ENCODE measurements at regions not wholly inside any gene's neighbourhood (a gene's known extent, or its start where the extent isn't known, plus 50 kb on each side); places are given as distances from the start of the nearest gene placed in this dataset.

GRCh38 chr6:90973188-90973587 is 386.3 kb upstream of the MAP3K7 start:
- intact Hi-C loops (cut with DNase I), result no loop called here
- TF ChIP-seq, protein P1, sequence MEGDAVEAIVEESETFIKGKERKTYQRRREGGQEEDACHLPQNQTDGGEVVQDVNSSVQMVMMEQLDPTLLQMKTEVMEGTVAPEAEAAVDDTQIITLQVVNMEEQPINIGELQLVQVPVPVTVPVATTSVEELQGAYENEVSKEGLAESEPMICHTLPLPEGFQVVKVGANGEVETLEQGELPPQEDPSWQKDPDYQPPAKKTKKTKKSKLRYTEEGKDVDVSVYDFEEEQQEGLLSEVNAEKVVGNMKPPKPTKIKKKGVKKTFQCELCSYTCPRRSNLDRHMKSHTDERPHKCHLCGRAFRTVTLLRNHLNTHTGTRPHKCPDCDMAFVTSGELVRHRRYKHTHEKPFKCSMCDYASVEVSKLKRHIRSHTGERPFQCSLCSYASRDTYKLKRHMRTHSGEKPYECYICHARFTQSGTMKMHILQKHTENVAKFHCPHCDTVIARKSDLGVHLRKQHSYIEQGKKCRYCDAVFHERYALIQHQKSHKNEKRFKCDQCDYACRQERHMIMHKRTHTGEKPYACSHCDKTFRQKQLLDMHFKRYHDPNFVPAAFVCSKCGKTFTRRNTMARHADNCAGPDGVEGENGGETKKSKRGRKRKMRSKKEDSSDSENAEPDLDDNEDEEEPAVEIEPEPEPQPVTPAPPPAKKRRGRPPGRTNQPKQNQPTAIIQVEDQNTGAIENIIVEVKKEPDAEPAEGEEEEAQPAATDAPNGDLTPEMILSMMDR (IDR thresholded peaks at IDR 0.05), result no peak
- no peak for TF ChIP-seq POLR2A (IDR thresholded peaks at IDR 0.05)
- no peak for DNase-seq
- Histone ChIP-seq H3K4me1 (no peaks in the 10 kb centered on the region), H3K27ac (no peak overlapping the region), H3K4me3 (no peak overlapping the region), H3K36me3 (no peaks in the 10 kb centered on the region), H3K9me3 (no peaks in the 10 kb centered on the region), H3K27me3 (no peaks in the 10 kb centered on the region)
- no peak for ATAC-seq

DNA sequence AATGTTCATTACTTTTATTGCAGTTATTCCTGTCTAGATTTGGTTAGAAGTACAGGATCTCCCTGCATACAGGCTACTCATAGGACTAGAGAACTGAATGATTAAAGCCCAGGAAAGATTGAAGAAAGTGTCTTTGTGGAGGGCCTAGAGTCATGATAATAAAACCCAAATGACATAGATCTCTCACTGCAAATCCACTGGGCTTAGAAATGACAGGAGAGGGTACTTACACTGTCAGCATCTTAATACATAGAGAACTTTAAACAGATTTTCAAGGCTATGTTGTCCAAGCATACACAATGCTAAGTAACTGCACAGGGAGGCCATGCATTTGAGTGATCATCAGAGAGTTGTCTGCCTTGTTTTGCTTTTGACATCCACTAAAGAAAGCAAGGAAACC is 383.8 kb upstream of the MAP3K7 start:
- Histone ChIP-seq H3K36me3 (no peaks in the 10 kb centered on the region), H3K4me3 (no peak overlapping the region), H3K4me1 (no peaks in the 10 kb centered on the region), H3K9me3 (no peaks in the 10 kb centered on the region), H3K27me3 (no peaks in the 10 kb centered on the region), H3K27ac (no peak overlapping the region)
- ATAC-seq (no peak), DNase-seq (no peak)
- TF ChIP-seq, protein P1 (IDR thresholded peaks at IDR 0.05), result no peak
- TF ChIP-seq POLR2A (IDR thresholded peaks at IDR 0.05), result no peak
- intact Hi-C loops (cut with DNase I), result no loop called here

DNA sequence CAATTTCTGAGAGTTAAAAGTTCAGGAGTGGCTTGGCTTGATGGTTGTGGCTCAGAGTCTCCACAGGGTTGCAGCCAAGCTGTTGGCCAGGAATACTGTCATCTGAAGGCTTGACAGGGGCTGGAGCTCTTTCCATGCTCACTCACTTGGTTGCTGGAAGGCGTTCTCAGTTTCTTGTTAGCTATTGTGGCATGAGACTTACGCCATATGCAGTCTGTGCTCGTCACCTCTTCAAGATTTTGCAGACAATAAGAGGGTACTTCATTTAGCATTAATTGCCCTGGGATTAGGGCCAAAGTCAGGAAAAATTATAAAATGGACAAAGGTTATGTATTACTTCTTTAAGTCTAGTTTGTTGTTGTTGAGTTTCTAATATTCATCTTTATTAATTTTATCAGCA is 380.6 kb upstream of the MAP3K7 start:
- no peak for DNase-seq
- Histone ChIP-seq H3K27ac (no peak overlapping the region), H3K4me3 (no peak overlapping the region), H3K9me3 (no peaks in the 10 kb centered on the region), H3K4me1 (no peaks in the 10 kb centered on the region), H3K36me3 (no peaks in the 10 kb centered on the region), H3K27me3 (no peaks in the 10 kb centered on the region)
- intact Hi-C loops (cut with DNase I), result no loop called here
- ATAC-seq, result no peak
- WGBS, 4 donors, result 87 to 94% (median 90%) methylated on average over 3 of the region's 3 CpGs
- no peak for TF ChIP-seq POLR2A (IDR thresholded peaks at IDR 0.05)
- TF ChIP-seq, protein P1 (IDR thresholded peaks at IDR 0.05), result no peak

DNA sequence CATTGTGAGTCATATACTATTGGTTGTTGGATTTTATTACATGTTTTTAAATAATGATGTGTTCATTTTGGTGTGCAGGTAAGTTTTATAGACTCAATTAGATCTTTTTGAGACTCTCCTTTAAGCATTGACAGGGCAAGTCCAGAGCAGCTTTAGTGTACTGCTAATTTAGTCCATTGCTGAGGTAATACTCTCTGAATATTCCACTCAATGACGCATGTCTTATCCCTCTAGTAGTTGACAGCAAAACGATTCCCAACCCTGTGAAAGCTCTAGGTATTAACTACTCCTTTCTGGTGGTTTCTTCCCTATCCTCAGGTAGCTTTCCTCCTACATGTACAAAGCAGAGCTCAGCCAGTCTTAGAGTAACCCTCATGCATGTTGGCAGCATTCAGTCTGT is 373.5 kb upstream of the MAP3K7 start:
- no peaks in the 10 kb centered on the region for H3K4me1 ChIP-seq
- H3K4me3 ChIP-seq, result no peak overlapping the region
- DNase-seq (no peak), ATAC-seq (no peak)
- H3K9me3 ChIP-seq, result no peaks in the 10 kb centered on the region
- intact Hi-C loops (cut with DNase I), result no loop called here
- no peaks in the 10 kb centered on the region for H3K36me3 ChIP-seq
- no peak overlapping the region for H3K27ac ChIP-seq
- 75 to 94% (median 81%) methylated on average over 2 of the region's 2 CpGs for WGBS, 4 donors
- TF ChIP-seq, protein P1 (IDR thresholded peaks at IDR 0.05), result no peak
- no peak for TF ChIP-seq POLR2A (IDR thresholded peaks at IDR 0.05)
- H3K27me3 ChIP-seq, result no peaks in the 10 kb centered on the region
